ENCODE measurements at regions not wholly inside any gene's neighbourhood (a gene's known extent, or its start where the extent isn't known, plus 50 kb on each side); places are given as distances from the start of the nearest gene placed in this dataset.

DNA sequence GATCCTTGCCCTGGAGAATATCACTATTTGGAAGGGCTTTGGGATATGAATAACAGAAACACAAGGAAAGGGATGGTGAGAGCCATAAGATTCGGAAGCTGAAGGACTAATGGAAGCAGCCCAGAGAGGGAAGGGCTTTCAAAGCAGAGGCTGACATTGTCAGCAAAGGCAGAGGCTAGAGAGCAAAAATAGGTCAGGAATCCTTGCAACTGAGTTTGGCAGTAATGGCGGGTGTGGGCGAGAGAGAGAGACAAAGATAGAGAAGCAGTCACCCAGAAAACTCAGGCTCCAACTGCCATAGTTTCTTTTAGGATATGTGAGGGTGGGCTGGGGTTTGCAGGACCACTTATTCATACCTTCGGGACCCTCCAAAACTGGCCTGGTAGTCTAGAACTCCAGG lies 248.6 kb downstream of the OPA1 start (continued):
- TF ChIP-seq ZNF214 (tag by site-specific recombination; IDR thresholded peaks at IDR 0.05; ENCODE audit: borderline replicate concordance) = no peak
- TF ChIP-seq HOXD13 (CRISPR knock-in tag; IDR thresholded peaks at IDR 0.05; ENCODE audit: borderline replicate concordance) = no peak
- TF ChIP-seq ZNF174 (tag by site-specific recombination; IDR thresholded peaks at IDR 0.05) = no peak
- TF ChIP-seq, protein P1, sequence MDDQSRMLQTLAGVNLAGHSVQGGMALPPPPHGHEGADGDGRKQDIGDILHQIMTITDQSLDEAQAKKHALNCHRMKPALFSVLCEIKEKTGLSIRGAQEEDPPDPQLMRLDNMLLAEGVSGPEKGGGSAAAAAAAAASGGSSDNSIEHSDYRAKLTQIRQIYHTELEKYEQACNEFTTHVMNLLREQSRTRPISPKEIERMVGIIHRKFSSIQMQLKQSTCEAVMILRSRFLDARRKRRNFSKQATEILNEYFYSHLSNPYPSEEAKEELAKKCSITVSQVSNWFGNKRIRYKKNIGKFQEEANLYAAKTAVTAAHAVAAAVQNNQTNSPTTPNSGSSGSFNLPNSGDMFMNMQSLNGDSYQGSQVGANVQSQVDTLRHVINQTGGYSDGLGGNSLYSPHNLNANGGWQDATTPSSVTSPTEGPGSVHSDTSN (CRISPR knock-in tag; IDR thresholded peaks at IDR 0.05) = no peak
- TF ChIP-seq ZBTB8A (tag by site-specific recombination; IDR thresholded peaks at IDR 0.05) = no peak
- TF ChIP-seq ZNF112 (tag by site-specific recombination; IDR thresholded peaks at IDR 0.05) = no peak
- TF ChIP-seq ZNF623 (tag by site-specific recombination; IDR thresholded peaks at IDR 0.05) = no peak
- no peak for TF ChIP-seq ZNF558 (tag by site-specific recombination; IDR thresholded peaks at IDR 0.05)
- TF ChIP-seq ZNF701 (tag by site-specific recombination; IDR thresholded peaks at IDR 0.05) = no peak
- no peak for TF ChIP-seq ZNF366 (tag by site-specific recombination; conservative IDR thresholded peaks at IDR 0.05)
- TF ChIP-seq FEZF1 (tag by site-specific recombination; IDR thresholded peaks at IDR 0.05) = no peak
- no peak for TF ChIP-seq TCF7L2 (IDR thresholded peaks at IDR 0.05; ENCODE audit: borderline replicate concordance, low read depth, low read length)

DNA sequence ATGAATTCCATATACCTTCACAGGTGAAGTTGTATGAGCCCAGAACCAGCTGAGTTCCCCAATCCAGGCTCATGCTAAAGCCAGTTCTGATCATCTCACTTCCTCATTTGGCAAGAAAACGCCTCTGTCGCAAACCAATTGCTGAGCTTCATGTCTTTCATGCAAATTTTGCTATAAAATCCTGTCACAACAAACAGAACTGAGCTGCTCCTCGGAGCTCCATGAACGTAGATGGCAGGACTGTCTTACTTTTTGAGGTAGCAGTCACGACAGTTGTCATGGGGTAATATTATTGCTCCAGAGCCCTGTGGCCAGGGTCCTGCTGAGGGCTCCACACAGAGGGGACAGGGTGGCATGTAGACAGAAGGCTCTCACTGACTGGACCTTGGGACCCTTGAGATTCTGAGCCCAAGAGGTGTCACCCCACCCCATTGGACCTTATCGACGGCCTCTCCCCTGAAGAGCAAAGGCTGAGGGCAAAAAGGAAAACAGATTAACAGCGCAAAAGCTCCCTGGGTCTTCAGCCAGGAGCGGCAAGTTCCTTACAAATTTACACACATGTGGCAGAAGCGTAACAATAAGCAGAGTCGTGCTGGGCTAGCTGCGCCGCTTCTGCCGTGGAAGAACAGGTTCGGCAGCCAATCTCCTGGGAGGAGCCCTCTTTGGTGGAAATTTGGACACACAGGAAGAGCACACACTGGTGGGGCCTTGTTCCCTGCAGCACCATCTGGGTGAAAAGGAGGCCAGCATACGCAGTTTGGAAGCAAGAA lies 249.2 kb downstream of the OPA1 start:
- no peaks in the 10 kb centered on the region for H3K36me3 ChIP-seq (ENCODE audit: control insufficient read depth in 2 of 2, insufficient read depth in 1 of 2, low read length in 2 of 2)
- H3K4me1 ChIP-seq (ENCODE audit: control insufficient read depth, insufficient read depth, low read length) = no peaks in the 10 kb centered on the region
- H3K4me3 ChIP-seq (ENCODE audit: low read depth, low read length) = no peak overlapping the region
- TF ChIP-seq, protein P2, sequence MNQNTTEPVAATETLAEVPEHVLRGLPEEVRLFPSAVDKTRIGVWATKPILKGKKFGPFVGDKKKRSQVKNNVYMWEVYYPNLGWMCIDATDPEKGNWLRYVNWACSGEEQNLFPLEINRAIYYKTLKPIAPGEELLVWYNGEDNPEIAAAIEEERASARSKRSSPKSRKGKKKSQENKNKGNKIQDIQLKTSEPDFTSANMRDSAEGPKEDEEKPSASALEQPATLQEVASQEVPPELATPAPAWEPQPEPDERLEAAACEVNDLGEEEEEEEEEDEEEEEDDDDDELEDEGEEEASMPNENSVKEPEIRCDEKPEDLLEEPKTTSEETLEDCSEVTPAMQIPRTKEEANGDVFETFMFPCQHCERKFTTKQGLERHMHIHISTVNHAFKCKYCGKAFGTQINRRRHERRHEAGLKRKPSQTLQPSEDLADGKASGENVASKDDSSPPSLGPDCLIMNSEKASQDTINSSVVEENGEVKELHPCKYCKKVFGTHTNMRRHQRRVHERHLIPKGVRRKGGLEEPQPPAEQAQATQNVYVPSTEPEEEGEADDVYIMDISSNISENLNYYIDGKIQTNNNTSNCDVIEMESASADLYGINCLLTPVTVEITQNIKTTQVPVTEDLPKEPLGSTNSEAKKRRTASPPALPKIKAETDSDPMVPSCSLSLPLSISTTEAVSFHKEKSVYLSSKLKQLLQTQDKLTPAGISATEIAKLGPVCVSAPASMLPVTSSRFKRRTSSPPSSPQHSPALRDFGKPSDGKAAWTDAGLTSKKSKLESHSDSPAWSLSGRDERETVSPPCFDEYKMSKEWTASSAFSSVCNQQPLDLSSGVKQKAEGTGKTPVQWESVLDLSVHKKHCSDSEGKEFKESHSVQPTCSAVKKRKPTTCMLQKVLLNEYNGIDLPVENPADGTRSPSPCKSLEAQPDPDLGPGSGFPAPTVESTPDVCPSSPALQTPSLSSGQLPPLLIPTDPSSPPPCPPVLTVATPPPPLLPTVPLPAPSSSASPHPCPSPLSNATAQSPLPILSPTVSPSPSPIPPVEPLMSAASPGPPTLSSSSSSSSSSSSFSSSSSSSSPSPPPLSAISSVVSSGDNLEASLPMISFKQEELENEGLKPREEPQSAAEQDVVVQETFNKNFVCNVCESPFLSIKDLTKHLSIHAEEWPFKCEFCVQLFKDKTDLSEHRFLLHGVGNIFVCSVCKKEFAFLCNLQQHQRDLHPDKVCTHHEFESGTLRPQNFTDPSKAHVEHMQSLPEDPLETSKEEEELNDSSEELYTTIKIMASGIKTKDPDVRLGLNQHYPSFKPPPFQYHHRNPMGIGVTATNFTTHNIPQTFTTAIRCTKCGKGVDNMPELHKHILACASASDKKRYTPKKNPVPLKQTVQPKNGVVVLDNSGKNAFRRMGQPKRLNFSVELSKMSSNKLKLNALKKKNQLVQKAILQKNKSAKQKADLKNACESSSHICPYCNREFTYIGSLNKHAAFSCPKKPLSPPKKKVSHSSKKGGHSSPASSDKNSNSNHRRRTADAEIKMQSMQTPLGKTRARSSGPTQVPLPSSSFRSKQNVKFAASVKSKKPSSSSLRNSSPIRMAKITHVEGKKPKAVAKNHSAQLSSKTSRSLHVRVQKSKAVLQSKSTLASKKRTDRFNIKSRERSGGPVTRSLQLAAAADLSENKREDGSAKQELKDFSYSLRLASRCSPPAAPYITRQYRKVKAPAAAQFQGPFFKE (tag by site-specific recombination; IDR thresholded peaks at IDR 0.05; ENCODE audit: borderline replicate concordance) = no peak
- TF ChIP-seq, protein P3, sequence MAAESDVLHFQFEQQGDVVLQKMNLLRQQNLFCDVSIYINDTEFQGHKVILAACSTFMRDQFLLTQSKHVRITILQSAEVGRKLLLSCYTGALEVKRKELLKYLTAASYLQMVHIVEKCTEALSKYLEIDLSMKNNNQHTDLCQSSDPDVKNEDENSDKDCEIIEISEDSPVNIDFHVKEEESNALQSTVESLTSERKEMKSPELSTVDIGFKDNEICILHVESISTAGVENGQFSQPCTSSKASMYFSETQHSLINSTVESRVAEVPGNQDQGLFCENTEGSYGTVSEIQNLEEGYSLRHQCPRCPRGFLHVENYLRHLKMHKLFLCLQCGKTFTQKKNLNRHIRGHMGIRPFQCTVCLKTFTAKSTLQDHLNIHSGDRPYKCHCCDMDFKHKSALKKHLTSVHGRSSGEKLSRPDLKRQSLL (tag by site-specific recombination; IDR thresholded peaks at IDR 0.05) = no peak
- H3K27ac ChIP-seq (ENCODE audit: extremely low read depth, low read depth, low read length) = no peak overlapping the region
- no peaks in the 10 kb centered on the region for H3K9me3 ChIP-seq (ENCODE audit: control insufficient read depth, insufficient read depth, low read depth, low read length)
- ChIA-PET CTCF (no interaction called here), POLR2A (no interaction called here)

DNA sequence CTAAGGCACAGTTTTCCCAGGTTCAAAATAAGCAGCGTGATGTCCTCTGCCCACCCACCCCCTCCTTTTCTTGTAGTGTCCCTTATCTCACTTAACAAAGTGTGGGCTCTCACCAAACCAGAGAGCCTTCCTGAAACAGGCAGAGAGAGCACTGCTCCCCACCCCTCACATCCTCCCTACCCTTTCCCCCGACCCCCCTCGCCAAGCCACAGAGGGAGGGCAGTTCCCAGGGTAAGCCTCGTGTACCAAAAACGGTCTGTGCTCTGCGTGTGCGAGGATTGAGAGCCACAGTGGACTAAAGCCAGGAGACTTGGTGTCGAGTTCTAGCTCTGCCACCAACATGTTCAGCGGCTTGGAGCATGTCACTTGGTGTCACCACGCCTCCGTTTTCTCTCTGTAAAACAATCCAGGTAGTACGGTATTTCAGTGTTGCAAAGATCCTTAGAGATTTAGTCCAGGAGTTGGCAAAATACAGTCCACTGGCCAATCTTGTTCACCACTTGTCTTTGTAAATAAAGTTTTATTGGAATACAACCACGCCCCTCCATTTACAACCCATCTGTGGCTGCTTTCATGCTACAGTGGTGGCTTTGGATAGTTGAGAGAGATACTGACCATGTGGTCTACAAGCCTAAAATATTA lies 249.9 kb downstream of the OPA1 start:
- no peaks in the 10 kb centered on the region for H3K4me1 ChIP-seq (ENCODE audit: control insufficient read depth, insufficient read depth, low read length)
- ChIA-PET POLR2A (no interaction called here), CTCF (no interaction called here)
- H3K4me3 ChIP-seq (ENCODE audit: low read depth, low read length) = no peak overlapping the region
- no peaks in the 10 kb centered on the region for H3K9me3 ChIP-seq (ENCODE audit: control insufficient read depth, insufficient read depth, low read depth, low read length)
- no peaks in the 10 kb centered on the region for H3K36me3 ChIP-seq (ENCODE audit: control insufficient read depth in 2 of 2, insufficient read depth in 1 of 2, low read length in 2 of 2)
- no peak overlapping the region for H3K27ac ChIP-seq (ENCODE audit: extremely low read depth, low read depth, low read length)
- TF ChIP-seq, protein P4, sequence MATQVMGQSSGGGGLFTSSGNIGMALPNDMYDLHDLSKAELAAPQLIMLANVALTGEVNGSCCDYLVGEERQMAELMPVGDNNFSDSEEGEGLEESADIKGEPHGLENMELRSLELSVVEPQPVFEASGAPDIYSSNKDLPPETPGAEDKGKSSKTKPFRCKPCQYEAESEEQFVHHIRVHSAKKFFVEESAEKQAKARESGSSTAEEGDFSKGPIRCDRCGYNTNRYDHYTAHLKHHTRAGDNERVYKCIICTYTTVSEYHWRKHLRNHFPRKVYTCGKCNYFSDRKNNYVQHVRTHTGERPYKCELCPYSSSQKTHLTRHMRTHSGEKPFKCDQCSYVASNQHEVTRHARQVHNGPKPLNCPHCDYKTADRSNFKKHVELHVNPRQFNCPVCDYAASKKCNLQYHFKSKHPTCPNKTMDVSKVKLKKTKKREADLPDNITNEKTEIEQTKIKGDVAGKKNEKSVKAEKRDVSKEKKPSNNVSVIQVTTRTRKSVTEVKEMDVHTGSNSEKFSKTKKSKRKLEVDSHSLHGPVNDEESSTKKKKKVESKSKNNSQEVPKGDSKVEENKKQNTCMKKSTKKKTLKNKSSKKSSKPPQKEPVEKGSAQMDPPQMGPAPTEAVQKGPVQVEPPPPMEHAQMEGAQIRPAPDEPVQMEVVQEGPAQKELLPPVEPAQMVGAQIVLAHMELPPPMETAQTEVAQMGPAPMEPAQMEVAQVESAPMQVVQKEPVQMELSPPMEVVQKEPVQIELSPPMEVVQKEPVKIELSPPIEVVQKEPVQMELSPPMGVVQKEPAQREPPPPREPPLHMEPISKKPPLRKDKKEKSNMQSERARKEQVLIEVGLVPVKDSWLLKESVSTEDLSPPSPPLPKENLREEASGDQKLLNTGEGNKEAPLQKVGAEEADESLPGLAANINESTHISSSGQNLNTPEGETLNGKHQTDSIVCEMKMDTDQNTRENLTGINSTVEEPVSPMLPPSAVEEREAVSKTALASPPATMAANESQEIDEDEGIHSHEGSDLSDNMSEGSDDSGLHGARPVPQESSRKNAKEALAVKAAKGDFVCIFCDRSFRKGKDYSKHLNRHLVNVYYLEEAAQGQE (tag by site-specific recombination; IDR thresholded peaks at IDR 0.05) = no peak
- TF ChIP-seq ZNF266 (tag by site-specific recombination; IDR thresholded peaks at IDR 0.05; ENCODE audit: low read depth) = no peak
- TF ChIP-seq, protein P5, sequence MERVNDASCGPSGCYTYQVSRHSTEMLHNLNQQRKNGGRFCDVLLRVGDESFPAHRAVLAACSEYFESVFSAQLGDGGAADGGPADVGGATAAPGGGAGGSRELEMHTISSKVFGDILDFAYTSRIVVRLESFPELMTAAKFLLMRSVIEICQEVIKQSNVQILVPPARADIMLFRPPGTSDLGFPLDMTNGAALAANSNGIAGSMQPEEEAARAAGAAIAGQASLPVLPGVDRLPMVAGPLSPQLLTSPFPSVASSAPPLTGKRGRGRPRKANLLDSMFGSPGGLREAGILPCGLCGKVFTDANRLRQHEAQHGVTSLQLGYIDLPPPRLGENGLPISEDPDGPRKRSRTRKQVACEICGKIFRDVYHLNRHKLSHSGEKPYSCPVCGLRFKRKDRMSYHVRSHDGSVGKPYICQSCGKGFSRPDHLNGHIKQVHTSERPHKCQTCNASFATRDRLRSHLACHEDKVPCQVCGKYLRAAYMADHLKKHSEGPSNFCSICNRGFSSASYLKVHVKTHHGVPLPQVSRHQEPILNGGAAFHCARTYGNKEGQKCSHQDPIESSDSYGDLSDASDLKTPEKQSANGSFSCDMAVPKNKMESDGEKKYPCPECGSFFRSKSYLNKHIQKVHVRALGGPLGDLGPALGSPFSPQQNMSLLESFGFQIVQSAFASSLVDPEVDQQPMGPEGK (tag by site-specific recombination; IDR thresholded peaks at IDR 0.05) = no peak

Measured in HEK293 (cell line).